Smooth muscle cell (in vitro differentiated cells): ENCODE measurements at regions not wholly inside any gene's neighbourhood (a gene's known extent, or its start where the extent isn't known, plus 50 kb on each side); places are given as distances from the start of the nearest gene placed in this dataset.

Source experiments
- DNase-seq: peaks from one replicate; lab custom pipeline; 2025; ENCODE audit not compliant: unreplicated experiment; lab: John Stamatoyannopoulos, UW
- H2AFZ ChIP-seq: fragments of 200-600 bp; sonication (generic); 2 replicates; pipeline ENCODE4 v1.6.0; 2016; ENCODE audit warnings: antibody characterized with exemption, low read depth, mild to moderate bottlenecking
- H3F3A ChIP-seq: fragments of 200-600 bp; sonication (generic); 2 replicates; pipeline ENCODE4 v1.6.0; 2017; ENCODE audit warnings: antibody characterized with exemption, low read depth
- H3K27ac ChIP-seq: fragments of 200-600 bp; sonication (generic); 2 replicates; pipeline ENCODE4 v1.5.1; 2016; ENCODE audit warnings: low read depth, mild to moderate bottlenecking
- H3K27me3 ChIP-seq: fragments of 200-600 bp; sonication (generic); 2 replicates; pipeline ENCODE4 v1.6.1; 2016; ENCODE audit warnings: low read depth, mild to moderate bottlenecking
- H3K36me3 ChIP-seq: fragments of 200-600 bp; sonication (generic); 2 replicates; pipeline ENCODE4 v1.5.1; 2016; ENCODE audit warnings: low read depth
- H3K4me1 ChIP-seq: fragments of 200-600 bp; sonication (generic); 2 replicates; pipeline ENCODE4 v1.5.1; 2016; ENCODE audit warnings: low read depth
- H3K4me2 ChIP-seq: fragments of 200-600 bp; sonication (generic); 2 replicates; pipeline ENCODE4 v1.6.0; 2016; ENCODE audit warnings: mild to moderate bottlenecking
- H3K4me3 ChIP-seq: fragments of 200-600 bp; sonication (generic); 2 replicates; pipeline ENCODE4 v1.5.1; 2016; ENCODE audit warnings: mild to moderate bottlenecking
- H3K79me2 ChIP-seq: fragments of 200-600 bp; sonication (generic); 2 replicates; pipeline ENCODE4 v1.6.0; 2016; ENCODE audit warnings: low read depth, mild to moderate bottlenecking
- H3K9ac ChIP-seq: fragments of 200-600 bp; sonication (generic); 2 replicates; pipeline ENCODE4 v1.6.0; 2016; ENCODE audit warnings: low read depth
- H3K9me3 ChIP-seq: fragments of 200-600 bp; sonication (generic); replicated peaks from 2 replicates; pipeline ENCODE4 v1.5.1; 2016; ENCODE audit warnings: low read depth
- H4K20me1 ChIP-seq: fragments of 200-600 bp; sonication (generic); 2 replicates; pipeline ENCODE4 v1.6.0; 2016; ENCODE audit warnings: low read depth
- WGBS: methylation state at CpG from one replicate; pipeline ENCODE4 v1.1.7; 2016; ENCODE audit warnings: low lambda C conversion rate; 5-methylcytosine and 5-hydroxymethylcytosine counted together
- TF ChIP-seq, protein P1 (sequence below): fragments of 200-600 bp; sonication (generic); IDR thresholded peaks from 2 replicates; pipeline ENCODE4 v1.5.1; 2017; ENCODE audit warnings: borderline replicate concordance, mild to moderate bottlenecking, antibody characterized with exemption; ENCODE audit not compliant: insufficient read depth, poor library complexity, severe bottlenecking

DNA sequence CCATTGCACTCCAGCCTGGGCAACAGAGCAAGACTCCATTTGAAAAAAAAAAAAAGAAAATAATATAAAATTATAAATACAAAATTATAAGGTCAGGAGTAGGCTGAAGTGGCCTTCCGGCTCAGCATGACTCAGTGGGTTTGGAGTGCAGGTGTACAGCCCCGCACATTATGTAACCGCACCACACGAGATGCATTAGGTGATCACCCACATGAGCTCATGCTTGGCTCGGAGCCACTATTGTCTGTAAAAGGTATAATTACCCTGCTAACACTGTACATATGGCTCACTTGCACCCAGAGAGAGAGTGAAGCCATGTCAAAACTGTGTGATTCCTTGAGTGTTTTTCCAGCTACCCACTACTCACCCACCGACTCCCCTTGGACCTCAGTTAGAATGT, 557.0 kb downstream of the SLC6A15 start:
- Histone ChIP-seq H3K4me1 (no peaks in the 10 kb centered on the region), H4K20me1 (no peaks in the 10 kb centered on the region), H3K9ac (no peak overlapping the region), H3K27me3 (no peaks in the 10 kb centered on the region), H3K79me2 (no peaks in the 10 kb centered on the region), H3F3A (no peaks in the 10 kb centered on the region), H3K4me2 (no peak overlapping the region), H3K9me3 (no peaks in the 10 kb centered on the region), H2AFZ (no peak overlapping the region), H3K36me3 (no peaks in the 10 kb centered on the region), H3K27ac (no peak overlapping the region), H3K4me3 (no peak overlapping the region)
- TF ChIP-seq, protein P1, sequence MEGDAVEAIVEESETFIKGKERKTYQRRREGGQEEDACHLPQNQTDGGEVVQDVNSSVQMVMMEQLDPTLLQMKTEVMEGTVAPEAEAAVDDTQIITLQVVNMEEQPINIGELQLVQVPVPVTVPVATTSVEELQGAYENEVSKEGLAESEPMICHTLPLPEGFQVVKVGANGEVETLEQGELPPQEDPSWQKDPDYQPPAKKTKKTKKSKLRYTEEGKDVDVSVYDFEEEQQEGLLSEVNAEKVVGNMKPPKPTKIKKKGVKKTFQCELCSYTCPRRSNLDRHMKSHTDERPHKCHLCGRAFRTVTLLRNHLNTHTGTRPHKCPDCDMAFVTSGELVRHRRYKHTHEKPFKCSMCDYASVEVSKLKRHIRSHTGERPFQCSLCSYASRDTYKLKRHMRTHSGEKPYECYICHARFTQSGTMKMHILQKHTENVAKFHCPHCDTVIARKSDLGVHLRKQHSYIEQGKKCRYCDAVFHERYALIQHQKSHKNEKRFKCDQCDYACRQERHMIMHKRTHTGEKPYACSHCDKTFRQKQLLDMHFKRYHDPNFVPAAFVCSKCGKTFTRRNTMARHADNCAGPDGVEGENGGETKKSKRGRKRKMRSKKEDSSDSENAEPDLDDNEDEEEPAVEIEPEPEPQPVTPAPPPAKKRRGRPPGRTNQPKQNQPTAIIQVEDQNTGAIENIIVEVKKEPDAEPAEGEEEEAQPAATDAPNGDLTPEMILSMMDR, result no peak
- no peak for DNase-seq
- 89% methylated on average over 6 of the region's 6 CpGs for WGBS

DNA sequence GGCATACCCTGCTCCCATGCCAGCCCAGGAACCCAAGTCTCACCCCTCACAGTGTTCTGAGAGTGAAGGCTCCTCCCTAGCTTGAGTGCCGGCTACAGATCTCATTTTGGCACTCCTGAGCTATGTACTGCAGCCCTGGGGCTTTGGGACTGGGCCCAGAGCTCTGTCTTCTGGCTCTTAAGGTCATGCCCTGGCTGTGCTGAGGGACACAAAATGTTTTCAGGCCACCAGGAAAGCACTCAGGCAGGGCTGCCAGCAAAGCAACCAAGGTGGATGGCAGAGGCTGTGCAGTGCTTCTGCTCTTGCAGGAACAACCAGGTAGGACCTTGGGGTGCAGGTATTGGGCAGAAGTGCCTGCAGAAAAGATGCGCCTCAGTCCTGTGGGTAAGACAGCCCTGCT, 564.0 kb downstream of the SLC6A15 start:
- Histone ChIP-seq H2AFZ (no peak overlapping the region), H3K9me3 (no peaks in the 10 kb centered on the region), H4K20me1 (no peaks in the 10 kb centered on the region), H3F3A (no peaks in the 10 kb centered on the region), H3K4me1 (no peaks in the 10 kb centered on the region), H3K36me3 (no peaks in the 10 kb centered on the region), H3K4me2 (no peak overlapping the region), H3K79me2 (no peaks in the 10 kb centered on the region), H3K27me3 (no peaks in the 10 kb centered on the region), H3K27ac (no peak overlapping the region), H3K9ac (no peak overlapping the region), H3K4me3 (no peak overlapping the region)
- whole genome bisulfite sequencing, result 87% methylated on average over 2 of the region's 2 CpGs
- TF ChIP-seq, protein P1, result no peak
- DNase-seq, result no peak

DNA sequence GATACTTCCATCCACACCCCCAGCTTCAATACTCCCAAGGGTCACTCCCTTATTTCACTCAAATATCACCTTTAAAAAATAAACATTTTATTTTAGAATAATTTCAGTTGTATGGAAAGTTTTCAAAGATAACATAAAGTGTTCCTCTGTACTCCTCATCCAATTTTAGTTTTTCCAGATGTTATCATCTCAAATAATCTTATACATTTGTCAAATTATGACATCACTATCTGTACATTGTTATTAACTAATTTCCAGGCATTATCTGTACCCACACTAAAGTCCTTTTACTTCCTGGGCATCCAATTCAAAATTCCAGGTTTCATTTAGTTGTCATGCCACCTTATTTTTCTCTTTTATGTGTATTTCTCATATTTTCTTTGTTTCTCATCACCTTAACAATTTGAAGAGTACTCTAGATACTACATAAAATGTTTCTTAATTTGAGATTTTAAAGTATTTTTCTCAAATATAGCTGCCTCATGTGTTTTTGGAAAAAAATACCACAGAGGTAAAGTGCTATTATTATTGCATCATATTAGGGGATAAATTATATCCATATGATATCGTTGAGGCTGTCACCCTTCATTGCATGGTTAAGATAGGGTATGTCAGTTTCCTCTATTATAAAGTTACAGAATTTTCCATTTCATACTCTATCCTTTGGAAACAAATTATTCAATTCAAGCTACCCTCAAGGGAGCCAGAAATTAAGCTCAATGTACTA, 571.0 kb downstream of the SLC6A15 start:
- Histone ChIP-seq H3K4me2 (no peak overlapping the region), H3K79me2 (no peaks in the 10 kb centered on the region), H3K27ac (no peak overlapping the region), H2AFZ (no peak overlapping the region), H3F3A (no peaks in the 10 kb centered on the region), H4K20me1 (no peaks in the 10 kb centered on the region), H3K36me3 (no peaks in the 10 kb centered on the region), H3K9ac (no peak overlapping the region), H3K9me3 (no peaks in the 10 kb centered on the region), H3K4me3 (no peak overlapping the region), H3K4me1 (no peaks in the 10 kb centered on the region), H3K27me3 (no peaks in the 10 kb centered on the region)
- TF ChIP-seq, protein P1, result no peak
- WGBS, result 84% methylated on average over 1 of the region's 1 CpG
- no peak for DNase-seq

DNA sequence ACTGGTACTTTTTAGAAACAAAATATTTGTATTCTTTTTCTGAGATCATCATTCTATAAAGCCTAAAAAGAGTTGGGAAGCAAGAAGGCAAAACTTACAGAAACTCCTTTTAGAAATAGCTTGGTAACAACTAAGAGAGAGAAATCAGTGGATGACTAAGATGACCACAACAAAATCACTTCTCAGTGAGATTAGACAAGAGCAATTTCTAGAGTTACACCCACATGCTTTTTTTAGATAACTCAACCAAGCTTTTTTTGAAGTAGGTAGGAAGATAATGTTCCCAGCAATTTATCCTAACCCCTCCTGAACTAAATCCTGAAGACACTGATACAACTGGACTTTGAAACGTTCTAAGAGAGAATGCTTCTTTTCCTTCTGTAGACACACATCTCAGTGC, 576.4 kb downstream of the SLC6A15 start:
- no peaks in the 10 kb centered on the region for H3F3A ChIP-seq
- no peaks in the 10 kb centered on the region for H3K36me3 ChIP-seq
- H3K79me2 ChIP-seq, result no peaks in the 10 kb centered on the region
- no peaks in the 10 kb centered on the region for H3K27me3 ChIP-seq
- no peaks in the 10 kb centered on the region for H3K9me3 ChIP-seq
- no peak for DNase-seq
- no peak overlapping the region for H3K9ac ChIP-seq
- no peak overlapping the region for H3K4me2 ChIP-seq
- TF ChIP-seq, protein P1, result no peak
- H3K4me3 ChIP-seq, result no peak overlapping the region
- no peaks in the 10 kb centered on the region for H3K4me1 ChIP-seq
- no peak overlapping the region for H2AFZ ChIP-seq
- no peaks in the 10 kb centered on the region for H4K20me1 ChIP-seq
- H3K27ac ChIP-seq, result no peak overlapping the region
- WGBS, result 30% methylated on average over 1 of the region's 1 CpG
